Suprapubic skin (tissue), 4 donors: ENCODE measurements at regions not wholly inside any gene's neighbourhood (a gene's known extent, or its start where the extent isn't known, plus 50 kb on each side); places are given as distances from the start of the nearest gene placed in this dataset.

Source experiments
- CTCF ChIP-seq, 2 donors: fragments of 200-600 bp in 1 of 2; fragments of 450-650 bp in 1 of 2; sonication (generic) in 1 of 2; IDR thresholded peaks; one replicate each; pipeline ENCODE4 v1.5.1; 2016 to 2019; ENCODE audit warnings: antibody characterized with exemption in 2 of 2, mild to moderate bottlenecking in 1 of 2, moderate library complexity in 1 of 2
- EP300 ChIP-seq: sonication (generic); formaldehyde crosslinking; IDR thresholded peaks from one replicate; pipeline ENCODE4 v1.6.1; 2017; ENCODE audit warnings: antibody characterized with exemption
- POLR2A ChIP-seq, 2 donors: fragments of 450-650 bp; IDR thresholded peaks; one replicate each; pipeline ENCODE4 v1.6.1; 2017; ENCODE audit warnings: antibody characterized with exemption in 2 of 2, mild to moderate bottlenecking in 2 of 2, moderate library complexity in 2 of 2
- POLR2AphosphoS5 ChIP-seq, 3 donors: sonication (generic); formaldehyde crosslinking; IDR thresholded peaks; one replicate each; pipeline ENCODE4 v1.6.1; 2017; ENCODE audit warnings: antibody characterized with exemption in 3 of 3

GRCh38 chr5:111932628-111933027 lies 175.6 kb upstream of the NREP start:
- TF ChIP-seq CTCF (IDR thresholded peaks at IDR 0.05) (no peak), POLR2A (IDR thresholded peaks at IDR 0.05) (no peak), POLR2AphosphoS5 (IDR thresholded peaks at IDR 0.05) (no peak), EP300 (no peak)
